ENCODE measurements at regions not wholly inside any gene's neighbourhood (a gene's known extent, or its start where the extent isn't known, plus 50 kb on each side); places are given as distances from the start of the nearest gene placed in this dataset.

DNA sequence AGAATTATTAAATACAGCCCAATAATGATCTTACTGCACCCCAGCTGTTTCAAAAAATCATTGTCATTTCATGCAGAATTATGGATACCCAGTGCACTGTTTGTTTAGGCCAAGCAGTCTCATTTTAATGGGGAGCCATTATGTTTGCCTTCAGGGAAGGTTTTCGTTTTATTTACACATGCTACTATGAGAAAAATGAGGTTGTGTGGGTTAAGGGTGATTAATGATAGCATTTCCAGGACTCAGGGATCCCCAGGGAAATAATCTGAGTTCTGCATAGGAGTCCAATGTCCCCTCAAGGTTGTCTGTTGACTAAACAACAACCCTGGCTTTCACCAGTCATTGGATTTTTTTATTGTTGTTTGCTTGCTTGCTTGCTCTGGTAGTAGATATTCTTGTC, 71.0 kb upstream of the ZP4 start (continued):
- no peak for TF ChIP-seq ARID4B (CRISPR knock-in tag; IDR thresholded peaks at IDR 0.05; ENCODE audit: borderline replicate concordance)
- TF ChIP-seq ZBTB43 (CRISPR knock-in tag; IDR thresholded peaks at IDR 0.05), result no peak
- no peak for TF ChIP-seq ETV6 (CRISPR knock-in tag; IDR thresholded peaks at IDR 0.05)

DNA sequence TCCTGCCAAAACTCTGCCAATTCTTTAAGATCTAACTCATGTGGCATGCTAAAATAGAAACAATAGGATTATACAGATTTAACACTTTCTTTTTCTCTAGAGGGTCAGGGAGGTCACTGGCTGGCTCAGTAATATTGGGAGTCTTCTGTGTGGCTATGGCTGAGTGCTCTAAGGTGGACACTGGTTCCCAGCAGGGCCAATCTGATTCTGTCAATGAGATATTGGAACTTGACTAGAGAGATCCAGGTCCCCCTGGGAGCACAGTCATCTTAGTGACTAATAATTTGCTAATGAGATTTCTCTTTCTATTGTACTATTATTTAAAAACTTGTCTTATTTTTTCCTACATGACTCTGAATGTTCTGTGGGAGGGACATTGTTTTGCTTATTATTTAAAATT, 69.1 kb upstream of the ZP4 start:
- H3K27ac Mint-ChIP-seq, result no peak overlapping the region
- ChIA-PET POLR2A (no interaction called here), CTCF (no interaction called here)
- peaks cover 51% of the 10 kb centered on the region for H3K4me1 Mint-ChIP-seq
- no peaks in the 10 kb centered on the region; the same call in 1 of the 2 replicates for H3K36me3 Mint-ChIP-seq
- ATAC-seq (no peak), DNase-seq (ENCODE audit: low spot score) (no peak)
- H3K4me3 Mint-ChIP-seq, result no peak overlapping the region
- H3K27me3 Mint-ChIP-seq (ENCODE audit: low read depth), result no peaks in the 10 kb centered on the region; the same call in 1 of the 2 replicates
- peaks cover 7% of the 10 kb centered on the region; the same call in 1 of the 2 replicates for H3K9me3 Mint-ChIP-seq
- TF ChIP-seq, protein P1, sequence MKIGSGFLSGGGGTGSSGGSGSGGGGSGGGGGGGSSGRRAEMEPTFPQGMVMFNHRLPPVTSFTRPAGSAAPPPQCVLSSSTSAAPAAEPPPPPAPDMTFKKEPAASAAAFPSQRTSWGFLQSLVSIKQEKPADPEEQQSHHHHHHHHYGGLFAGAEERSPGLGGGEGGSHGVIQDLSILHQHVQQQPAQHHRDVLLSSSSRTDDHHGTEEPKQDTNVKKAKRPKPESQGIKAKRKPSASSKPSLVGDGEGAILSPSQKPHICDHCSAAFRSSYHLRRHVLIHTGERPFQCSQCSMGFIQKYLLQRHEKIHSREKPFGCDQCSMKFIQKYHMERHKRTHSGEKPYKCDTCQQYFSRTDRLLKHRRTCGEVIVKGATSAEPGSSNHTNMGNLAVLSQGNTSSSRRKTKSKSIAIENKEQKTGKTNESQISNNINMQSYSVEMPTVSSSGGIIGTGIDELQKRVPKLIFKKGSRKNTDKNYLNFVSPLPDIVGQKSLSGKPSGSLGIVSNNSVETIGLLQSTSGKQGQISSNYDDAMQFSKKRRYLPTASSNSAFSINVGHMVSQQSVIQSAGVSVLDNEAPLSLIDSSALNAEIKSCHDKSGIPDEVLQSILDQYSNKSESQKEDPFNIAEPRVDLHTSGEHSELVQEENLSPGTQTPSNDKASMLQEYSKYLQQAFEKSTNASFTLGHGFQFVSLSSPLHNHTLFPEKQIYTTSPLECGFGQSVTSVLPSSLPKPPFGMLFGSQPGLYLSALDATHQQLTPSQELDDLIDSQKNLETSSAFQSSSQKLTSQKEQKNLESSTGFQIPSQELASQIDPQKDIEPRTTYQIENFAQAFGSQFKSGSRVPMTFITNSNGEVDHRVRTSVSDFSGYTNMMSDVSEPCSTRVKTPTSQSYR (CRISPR knock-in tag; IDR thresholded peaks at IDR 0.05), result no peak
- no peak for TF ChIP-seq MYBL2 (CRISPR knock-in tag; IDR thresholded peaks at IDR 0.05)
- TF ChIP-seq NR1H2 (CRISPR knock-in tag; IDR thresholded peaks at IDR 0.05), result no peak
- TF ChIP-seq E2F1 (CRISPR knock-in tag; IDR thresholded peaks at IDR 0.05), result no peak
- TF ChIP-seq GRHL2 (CRISPR knock-in tag; IDR thresholded peaks at IDR 0.05; ENCODE audit: insufficient replicate concordance, severe bottlenecking), result no peak
- no peak for TF ChIP-seq TCF7 (CRISPR knock-in tag; IDR thresholded peaks at IDR 0.05; ENCODE audit: low read depth)
- TF ChIP-seq STAT6 (CRISPR knock-in tag; conservative IDR thresholded peaks at IDR 0.05; ENCODE audit: low read depth), result no peak
- TF ChIP-seq HMGA2 (CRISPR knock-in tag; IDR thresholded peaks at IDR 0.05), result no peak
- TF ChIP-seq PRRX2 (CRISPR knock-in tag; IDR thresholded peaks at IDR 0.05), result no peak
- no peak for TF ChIP-seq USF1 (CRISPR knock-in tag; IDR thresholded peaks at IDR 0.05)
- no peak for TF ChIP-seq SMAD4 (CRISPR knock-in tag; IDR thresholded peaks at IDR 0.05)
- TF ChIP-seq TP53 (CRISPR knock-in tag; IDR thresholded peaks at IDR 0.05), result no peak
- TF ChIP-seq, protein P2, sequence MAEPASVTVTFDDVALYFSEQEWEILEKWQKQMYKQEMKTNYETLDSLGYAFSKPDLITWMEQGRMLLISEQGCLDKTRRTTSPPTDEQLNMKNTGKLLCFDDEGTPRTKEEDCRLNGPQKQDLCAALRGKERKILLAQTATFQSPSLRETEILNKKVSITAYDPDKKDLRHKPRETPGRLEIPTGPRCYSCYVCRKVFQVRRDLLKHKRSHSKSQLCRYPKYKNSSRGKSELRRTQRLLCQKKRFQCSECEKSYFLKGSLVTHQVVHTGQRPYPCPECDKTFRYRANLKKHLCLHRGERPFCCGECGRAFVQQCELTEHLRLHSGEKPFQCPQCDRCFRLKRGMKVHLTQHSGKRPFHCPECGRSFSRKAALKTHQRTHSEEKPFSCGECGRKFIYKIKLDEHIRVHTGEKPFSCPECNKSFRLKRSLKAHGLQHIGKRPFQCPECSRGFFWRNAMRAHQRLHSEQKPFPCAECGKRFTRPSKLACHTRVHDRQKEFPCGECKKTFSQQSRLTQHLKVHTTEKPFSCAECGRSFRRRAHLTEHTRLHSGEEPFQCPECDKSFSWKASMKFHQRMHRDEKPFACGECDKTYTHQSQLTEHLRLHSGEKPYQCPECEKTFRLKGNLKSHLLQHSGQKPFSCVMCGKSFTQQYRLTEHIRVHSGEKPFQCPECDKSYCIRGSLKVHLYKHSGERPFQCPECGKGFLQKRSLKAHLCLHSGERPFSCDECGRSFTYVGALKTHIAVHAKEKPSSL (CRISPR knock-in tag; conservative IDR thresholded peaks at IDR 0.05), result no peak
- no peak for TF ChIP-seq E2F4 (CRISPR knock-in tag; IDR thresholded peaks at IDR 0.05; ENCODE audit: borderline replicate concordance, low read depth)
- TF ChIP-seq ZNF317 (CRISPR knock-in tag; IDR thresholded peaks at IDR 0.05; ENCODE audit: borderline replicate concordance, low read depth), result no peak
- no peak for TF ChIP-seq ETV6 (CRISPR knock-in tag; IDR thresholded peaks at IDR 0.05)
